ENCODE measurements at regions not wholly inside any gene's neighbourhood (a gene's known extent, or its start where the extent isn't known, plus 50 kb on each side); places are given as distances from the start of the nearest gene placed in this dataset.

DNA sequence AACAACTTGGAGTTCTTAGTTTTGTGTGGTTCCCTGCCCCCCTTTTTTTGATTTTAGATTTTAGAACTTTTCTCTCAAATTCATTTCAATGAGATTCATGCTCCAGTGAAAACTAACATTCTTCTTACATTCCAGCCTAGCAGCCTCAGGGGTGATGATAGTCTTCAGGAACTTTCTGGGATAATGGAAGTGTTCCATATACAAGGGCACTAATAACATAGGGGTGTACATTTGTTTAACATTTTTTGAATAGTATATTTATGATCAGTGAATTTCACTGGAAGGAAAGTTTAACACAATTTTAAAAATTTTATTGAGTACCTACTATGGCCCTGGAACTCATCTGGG is 61.4 kb upstream of the ZNF648 start:
- DNase-seq (ENCODE audit: low read depth, low spot score) = no peak

DNA sequence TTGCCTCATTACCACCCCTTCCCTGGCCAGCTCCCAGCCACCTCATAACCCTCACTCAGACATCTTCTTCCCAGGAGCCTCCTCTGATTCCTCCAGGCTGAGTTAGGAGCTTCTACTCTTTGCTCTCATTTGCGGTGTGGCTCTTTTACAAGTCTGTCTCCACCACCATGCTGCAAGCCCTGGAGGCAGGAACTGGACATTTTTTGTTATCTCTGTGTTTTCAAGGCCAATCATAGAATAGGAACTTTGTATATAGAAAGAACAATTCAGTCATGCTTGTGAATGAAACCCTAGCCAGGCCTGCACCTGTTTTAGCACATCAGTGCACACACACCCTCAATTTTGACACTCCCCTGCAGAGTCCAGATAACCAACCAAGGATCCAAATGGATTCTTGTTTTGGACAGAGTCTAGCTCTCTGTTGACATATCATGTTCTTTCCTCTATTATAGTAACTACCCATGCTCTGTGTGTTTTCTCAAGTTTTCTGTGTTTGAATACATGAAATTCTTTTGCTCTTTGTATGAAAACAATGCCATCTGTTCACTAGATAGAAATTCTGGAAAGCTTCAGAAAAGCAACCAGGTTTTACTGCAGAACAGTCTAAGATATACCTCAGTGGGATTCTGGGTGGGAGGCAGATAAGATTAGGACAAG is 60.9 kb upstream of the ZNF648 start:
- DNase-seq (ENCODE audit: low read depth, low spot score) = no peak

DNA sequence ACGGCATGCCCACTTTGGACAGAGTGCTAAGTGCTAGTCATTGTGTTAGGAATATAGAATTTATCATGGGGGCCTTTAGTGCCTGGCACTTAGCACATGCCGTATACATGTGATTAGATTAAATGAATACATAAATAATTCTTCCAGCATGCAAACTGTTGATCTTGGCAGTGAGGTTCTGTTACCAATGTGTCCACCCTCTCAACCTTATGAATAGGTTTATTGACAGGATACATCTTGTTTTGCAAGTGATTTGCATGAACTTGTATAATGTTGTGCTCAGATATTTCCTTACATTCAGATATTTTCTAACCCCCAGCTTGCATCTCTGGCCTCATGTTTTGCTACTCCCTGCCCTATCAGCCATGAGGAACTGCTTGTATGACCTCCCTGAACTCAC is 60.3 kb upstream of the ZNF648 start:
- no peak for DNase-seq (ENCODE audit: low read depth, low spot score)

DNA sequence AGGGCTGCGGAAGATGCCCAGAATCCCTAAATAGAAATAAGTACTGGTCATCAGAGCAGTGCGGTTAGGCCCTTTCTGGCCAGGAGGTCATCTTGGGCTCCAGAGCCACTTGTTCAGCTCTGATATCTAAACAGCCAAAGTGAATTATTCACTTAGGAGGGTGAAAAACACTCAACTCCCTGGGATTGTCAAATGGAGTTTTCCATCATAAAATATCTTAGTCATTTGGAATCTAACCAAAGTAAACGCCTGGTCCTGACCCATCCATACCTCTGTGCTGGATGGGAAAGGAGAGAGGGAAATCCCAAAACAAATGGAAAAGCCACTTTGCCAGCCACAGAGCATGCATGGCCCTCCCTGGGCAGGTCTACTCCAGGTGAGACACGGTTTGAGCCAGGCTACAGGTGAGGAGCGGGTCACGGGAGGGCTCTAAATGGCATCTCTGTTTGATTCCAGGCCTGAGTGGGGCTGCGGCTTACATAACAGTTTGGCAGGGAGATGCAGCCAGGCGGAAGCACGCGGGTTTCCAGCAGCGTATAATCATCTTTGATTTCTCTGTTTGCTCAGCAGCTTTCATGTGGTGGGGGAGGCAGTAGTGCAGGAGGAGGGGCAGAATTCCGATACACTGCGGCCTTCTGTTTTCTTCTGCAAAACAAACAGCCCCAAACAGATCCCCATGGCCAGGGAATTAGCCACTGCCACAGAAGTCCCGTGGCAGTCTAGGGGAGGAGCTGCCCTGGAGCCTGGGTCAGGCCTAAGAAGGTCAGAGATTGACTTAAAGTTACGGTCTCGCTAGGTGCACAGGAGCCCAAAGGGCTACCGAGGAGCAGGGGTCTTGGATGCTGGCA is 59.1 kb upstream of the ZNF648 start:
- DNase-seq (ENCODE audit: low read depth, low spot score) = no peak

DNA sequence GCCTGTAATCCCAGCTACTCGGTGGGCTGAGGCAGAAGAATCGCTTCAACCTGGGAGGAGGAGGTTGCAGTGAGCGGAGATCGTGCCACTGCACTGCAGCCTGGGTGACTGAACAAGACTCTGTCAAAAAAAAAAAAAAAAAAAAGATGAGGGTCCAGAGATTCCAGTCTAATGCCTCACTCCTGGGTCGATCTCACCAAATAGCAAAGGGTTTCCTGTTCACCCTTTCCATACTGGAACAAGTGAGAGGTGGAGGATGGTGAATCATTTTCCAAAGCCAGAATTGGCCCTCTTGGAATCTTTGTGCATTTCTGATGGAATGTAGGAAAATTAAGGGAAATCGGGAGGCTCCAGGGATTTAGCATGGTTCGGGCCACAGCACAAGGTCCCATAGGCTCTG is 58.1 kb upstream of the ZNF648 start:
- no peak for DNase-seq (ENCODE audit: low read depth, low spot score)

DNA sequence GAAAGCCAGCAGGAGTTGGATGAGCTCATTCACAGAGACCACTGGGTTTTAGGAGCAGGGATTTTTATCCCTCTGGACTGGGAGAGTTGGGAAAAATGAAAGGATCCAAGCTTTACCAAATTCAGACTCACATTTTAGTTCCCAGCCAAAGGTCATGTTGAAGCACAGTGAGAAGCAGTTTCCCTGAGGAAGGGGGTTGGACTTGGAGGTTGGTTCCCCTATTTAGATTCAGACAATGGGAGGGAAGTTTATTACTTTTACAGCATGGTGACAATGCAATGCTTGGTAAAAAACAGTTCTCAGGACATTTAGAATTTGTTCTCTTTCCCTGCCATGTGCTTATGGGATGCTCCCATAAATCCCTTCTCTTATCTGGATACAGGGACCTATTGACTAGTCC is 57.3 kb upstream of the ZNF648 start:
- no peak for DNase-seq (ENCODE audit: low read depth, low spot score)

DNA sequence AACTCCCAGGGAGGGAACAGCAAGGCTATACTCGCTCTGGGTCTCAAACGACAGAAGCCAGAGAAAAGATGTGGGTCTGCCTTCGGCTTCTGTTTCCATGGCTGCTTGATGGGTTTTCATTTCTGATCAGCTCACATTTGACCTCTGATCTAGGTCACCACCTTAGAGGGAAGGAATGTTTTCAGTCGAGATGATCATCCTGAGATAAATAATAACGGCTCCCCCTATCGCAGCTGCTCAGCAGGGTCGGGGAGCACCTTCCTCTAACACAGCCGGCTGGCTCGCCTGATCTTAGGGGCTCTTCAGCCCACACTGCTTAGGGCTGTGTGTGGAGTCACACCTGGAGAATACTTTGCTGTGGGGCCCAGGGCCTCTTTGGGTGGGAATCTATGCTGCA is 53.1 kb upstream of the ZNF648 start:
- no peak for DNase-seq (ENCODE audit: low read depth, low spot score)

GRCh38 chr1:182113879-182114626 is 52.5 kb upstream of the ZNF648 start:
- no peak for DNase-seq (ENCODE audit: low read depth, low spot score)

DNA sequence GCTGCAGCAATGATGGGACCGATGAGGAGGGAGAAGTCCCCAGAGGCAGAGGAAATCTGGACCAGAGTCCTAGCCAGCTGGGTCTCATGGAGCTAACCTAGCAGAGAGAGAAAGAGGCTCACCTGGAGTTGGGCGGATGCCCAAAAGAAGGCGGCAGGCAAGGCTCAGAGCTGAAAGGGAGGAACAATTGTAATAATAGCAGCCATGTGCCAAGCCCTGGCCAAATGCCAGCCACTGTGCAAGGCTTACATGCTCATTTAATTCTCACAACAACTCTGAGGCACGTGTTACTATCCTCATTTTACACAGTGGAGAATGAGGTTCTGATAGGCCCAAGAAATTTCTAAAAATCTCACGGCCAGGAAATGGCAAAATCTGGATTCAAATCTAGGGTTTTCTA is 50.0 kb upstream of the ZNF648 start:
- no peak for DNase-seq (ENCODE audit: low read depth, low spot score)
